Neural crest cell (in vitro differentiated cells): ENCODE measurements at regions not wholly inside any gene's neighbourhood (a gene's known extent, or its start where the extent isn't known, plus 50 kb on each side); places are given as distances from the start of the nearest gene placed in this dataset.

Experiments
- DNase-seq: peaks from one replicate; pipeline ENCODE4 v3.0.0; 2021; ENCODE audit warnings: low read depth, mixed read lengths, low spot score
- H3K27ac Mint-ChIP-seq: one replicate; pipeline ENCODE4 v1.8.0; 2021; ENCODE audit warnings: mild to moderate bottlenecking, mixed read lengths; ENCODE audit not compliant: unreplicated experiment
- H3K27me3 Mint-ChIP-seq: 2 replicates; pipeline ENCODE4 v1.8.0; 2021; ENCODE audit warnings: low read depth, mild to moderate bottlenecking, mixed read lengths
- H3K36me3 Mint-ChIP-seq: 2 replicates; pipeline ENCODE4 v1.8.0; 2021; ENCODE audit warnings: low read depth, mild to moderate bottlenecking, mixed read lengths
- H3K4me1 Mint-ChIP-seq: 2 replicates; pipeline ENCODE4 v1.8.0; 2021; ENCODE audit warnings: mixed read lengths
- H3K4me3 Mint-ChIP-seq: one replicate; pipeline ENCODE4 v1.8.0; 2021; ENCODE audit warnings: mild to moderate bottlenecking, mixed read lengths
- H3K9me3 Mint-ChIP-seq: 2 replicates; pipeline ENCODE4 v1.8.0; 2021; ENCODE audit warnings: mixed read lengths
- CTCF ChIP-seq: fragments of 200-600 bp; sonication (generic); conservative IDR thresholded peaks from 2 replicates; pipeline ENCODE4 v1.5.0; 2021; ENCODE audit warnings: antibody characterized with exemption, mild to moderate bottlenecking

GRCh38 chr6:105607636-105608621, 205.0 kb upstream of the PREP start:
- Mint-ChIP-seq H3K27ac (peak overlapping the region; percentile 75), H3K4me3 (no peak overlapping the region), H3K4me1 (peaks cover 23% of the 10 kb centered on the region), H3K9me3 (peaks cover 6% of the 10 kb centered on the region), H3K36me3 (no peaks in the 10 kb centered on the region), H3K27me3 (no peaks in the 10 kb centered on the region)
- DNase-seq = no peak
- TF ChIP-seq CTCF = no peak

DNA sequence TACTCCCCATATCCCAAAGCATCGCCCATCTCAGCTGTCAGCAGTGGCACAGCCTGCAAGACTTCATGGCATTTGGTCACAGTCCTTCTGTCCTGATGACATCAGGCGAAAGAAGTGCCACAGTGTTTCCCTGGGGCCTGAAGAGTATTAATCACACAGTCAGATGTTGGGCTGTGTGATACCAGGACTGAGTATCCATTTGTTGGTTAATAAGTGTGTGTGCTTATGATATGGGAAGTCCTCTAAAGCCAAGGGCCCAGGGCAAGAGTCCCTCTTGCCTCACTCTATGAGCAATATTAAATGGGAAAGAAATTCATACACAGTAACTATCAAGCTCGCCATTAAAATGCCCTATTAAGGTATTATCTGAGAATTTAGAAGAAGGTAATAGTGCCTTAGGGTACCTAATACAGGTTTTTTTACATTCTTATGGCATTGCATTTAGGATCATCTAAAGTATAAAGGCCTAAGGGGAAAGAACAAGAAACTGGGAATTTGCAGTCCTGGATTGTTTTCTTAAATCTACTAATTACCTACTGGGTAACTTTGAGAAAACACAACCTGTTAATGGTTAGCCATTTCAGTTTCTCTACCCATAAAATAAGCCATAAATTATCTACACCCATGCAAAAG, 204.1 kb upstream of the PREP start:
- no peak for DNase-seq
- no peak overlapping the region for H3K27ac Mint-ChIP-seq
- no peaks in the 10 kb centered on the region for H3K36me3 Mint-ChIP-seq
- H3K27me3 Mint-ChIP-seq = no peaks in the 10 kb centered on the region
- H3K4me3 Mint-ChIP-seq = no peak overlapping the region
- peaks cover 6% of the 10 kb centered on the region for H3K9me3 Mint-ChIP-seq
- TF ChIP-seq CTCF = no peak
- H3K4me1 Mint-ChIP-seq = peaks cover 23% of the 10 kb centered on the region

GRCh38 chr6:105604587-105604884, 201.7 kb upstream of the PREP start:
- H3K27ac Mint-ChIP-seq = no peak overlapping the region
- no peak for DNase-seq

GRCh38 chr6:105603788-105604586, 201.1 kb upstream of the PREP start:
- H3K27me3 Mint-ChIP-seq = peaks cover 3% of the 10 kb centered on the region
- no peak overlapping the region for H3K27ac Mint-ChIP-seq
- DNase-seq = no peak
- H3K9me3 Mint-ChIP-seq = peaks cover 6% of the 10 kb centered on the region
- no peak for TF ChIP-seq CTCF
- H3K36me3 Mint-ChIP-seq = no peaks in the 10 kb centered on the region
- no peak overlapping the region for H3K4me3 Mint-ChIP-seq
- H3K4me1 Mint-ChIP-seq = peaks cover 21% of the 10 kb centered on the region

More at GRCh38 chr6:105604587-105604884, 201.7 kb upstream of the PREP start:
- H3K4me1 Mint-ChIP-seq = peaks cover 26% of the 10 kb centered on the region
- no peak overlapping the region for H3K4me3 Mint-ChIP-seq
- H3K27me3 Mint-ChIP-seq = peaks cover 3% of the 10 kb centered on the region
- no peak for TF ChIP-seq CTCF
- H3K36me3 Mint-ChIP-seq = no peaks in the 10 kb centered on the region
- H3K9me3 Mint-ChIP-seq = peaks cover 6% of the 10 kb centered on the region

DNA sequence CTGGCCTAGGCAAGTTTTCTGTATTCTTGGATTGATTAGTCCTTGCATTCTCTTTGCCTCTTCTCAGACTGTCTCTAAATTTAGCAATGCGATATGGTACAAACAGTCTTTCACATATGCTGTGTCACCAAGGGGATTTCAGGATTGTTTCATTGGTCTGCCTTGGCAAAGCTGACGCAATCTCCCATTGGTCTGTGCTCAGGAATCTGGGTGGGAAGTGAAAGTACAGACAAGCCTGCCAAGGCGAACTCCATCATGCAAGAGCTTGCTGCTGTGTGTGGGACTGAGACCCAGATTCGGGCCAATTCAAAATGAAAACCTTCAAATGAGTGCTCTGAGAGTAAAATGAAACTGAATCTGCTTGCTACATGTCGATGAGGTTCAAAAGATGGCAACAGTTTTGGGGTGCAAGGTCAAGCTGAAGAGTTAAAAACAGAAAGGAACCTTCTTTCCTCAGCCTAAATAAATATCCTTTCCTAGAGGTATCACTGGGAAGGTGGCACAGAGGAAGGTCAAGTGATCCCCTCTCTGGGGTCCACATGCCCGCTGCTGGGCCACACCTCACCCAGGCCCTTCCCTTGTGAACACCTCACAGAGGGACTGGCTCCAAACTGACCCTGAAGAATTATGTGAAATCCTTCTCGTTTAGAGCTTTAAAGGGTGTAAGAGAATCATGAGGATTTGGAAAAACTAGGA, 198.8 kb upstream of the PREP start:
- no peak overlapping the region for H3K27ac Mint-ChIP-seq
- no peak for DNase-seq
- H3K27me3 Mint-ChIP-seq = peaks cover 3% of the 10 kb centered on the region
- peaks cover 6% of the 10 kb centered on the region for H3K9me3 Mint-ChIP-seq
- TF ChIP-seq CTCF = no peak
- H3K36me3 Mint-ChIP-seq = no peaks in the 10 kb centered on the region
- H3K4me1 Mint-ChIP-seq = peaks cover 5% of the 10 kb centered on the region
- no peak overlapping the region for H3K4me3 Mint-ChIP-seq
